ENCODE measurements at regions not wholly inside any gene's neighbourhood (a gene's known extent, or its start where the extent isn't known, plus 50 kb on each side); places are given as distances from the start of the nearest gene placed in this dataset.

- DNase-seq (ENCODE audit: low read depth in 3 of 3): no peak
These were observed 54.0 kb upstream of the ADRA1D start for GRCh38 chr20:4303136-4303535.

GRCh38 chr20:4300921-4301320, 51.8 kb upstream of the ADRA1D start:
- no peak for DNase-seq (ENCODE audit: low read depth in 3 of 3)

DNA sequence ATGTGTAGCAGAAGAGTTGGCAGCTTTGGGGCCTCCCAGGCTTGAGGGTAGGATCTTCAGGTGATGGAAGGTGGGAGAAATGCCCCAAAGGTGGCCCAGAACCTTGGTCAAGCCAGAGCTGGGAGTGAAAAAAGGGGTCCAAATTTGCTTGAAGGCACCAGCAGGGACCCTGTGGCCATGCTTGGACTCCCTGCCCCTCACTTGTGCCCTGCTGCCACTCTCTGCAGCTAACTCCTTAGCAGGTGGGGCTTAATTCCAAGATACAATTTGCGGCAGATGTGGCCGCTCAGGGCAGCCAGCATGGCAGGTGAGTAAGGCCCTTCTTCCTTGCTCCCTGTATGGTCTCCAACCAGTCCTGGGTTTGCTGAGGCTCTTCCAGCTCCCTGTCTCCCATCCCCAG, 51.3 kb upstream of the ADRA1D start:
- DNase-seq (ENCODE audit: low read depth in 3 of 3): no peak

DNA sequence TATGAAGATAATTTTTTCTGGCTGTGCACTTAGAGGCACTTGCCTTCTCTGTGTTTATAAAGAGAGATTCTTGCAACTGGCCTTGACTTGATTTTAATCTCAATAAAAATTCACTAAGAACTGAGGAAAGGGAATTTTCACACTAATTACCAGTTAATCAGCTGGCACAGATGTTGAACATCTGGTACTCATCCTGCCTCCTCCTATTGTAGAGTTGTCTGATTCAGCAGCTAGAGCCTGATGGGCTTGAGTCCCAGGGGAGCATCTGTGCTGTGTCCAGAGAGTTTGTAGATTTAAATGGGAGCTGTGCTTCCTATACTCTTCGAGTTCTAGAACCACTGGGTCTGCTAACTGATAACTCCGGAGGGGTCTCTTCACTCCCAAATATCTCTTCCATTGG, 50.7 kb upstream of the ADRA1D start:
- no peak for DNase-seq (ENCODE audit: low read depth in 3 of 3)

DNA sequence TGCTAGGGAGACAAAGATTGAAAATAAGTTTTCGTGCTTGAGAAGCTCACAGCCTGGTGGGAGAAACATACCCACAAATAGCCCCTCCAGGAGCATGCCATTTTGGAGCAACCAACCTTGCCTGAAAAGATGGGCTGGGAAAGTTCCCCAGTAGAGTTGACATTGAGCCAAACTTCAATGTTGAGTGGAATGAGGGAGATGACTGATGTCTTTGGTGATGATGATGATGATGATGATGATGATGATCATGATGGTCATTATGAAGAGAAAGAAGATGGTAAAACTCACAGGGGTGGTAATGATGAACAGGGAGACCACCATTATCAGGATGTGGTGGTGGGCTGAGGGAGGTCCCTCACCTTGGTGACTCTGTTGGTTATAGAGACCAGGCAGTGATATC, 50.1 kb upstream of the ADRA1D start:
- no peak for DNase-seq (ENCODE audit: low read depth in 3 of 3)
